ENCODE measurements at regions not wholly inside any gene's neighbourhood (a gene's known extent, or its start where the extent isn't known, plus 50 kb on each side); places are given as distances from the start of the nearest gene placed in this dataset.

- Histone ChIP-seq H3K36me3 (ENCODE audit: insufficient read depth, low read length) (no peaks in the 10 kb centered on the region), H3K9me3 (ENCODE audit: low read depth, low read length) (no peaks in the 10 kb centered on the region), H3K9ac (ENCODE audit: insufficient read length) (no peak overlapping the region), H3K4me3 (no peak overlapping the region), H3K27ac (no peak overlapping the region)
- no peak for TF ChIP-seq POLR2AphosphoS5 (IDR thresholded peaks at IDR 0.05; ENCODE audit: borderline replicate concordance, low read depth, low read length)
- no peak for TF ChIP-seq EZH2 (IDR thresholded peaks at IDR 0.05)
- TF ChIP-seq FOXP2 (optimal IDR thresholded peaks at IDR 0.05; ENCODE audit: control extremely low read depth, extremely low read length, insufficient read depth): no peak
- no peak for DNase-seq (ENCODE audit: low read depth, low spot score)
Measured at GRCh38 chr12:98351089-98351488, 164.3 kb upstream of the TMPO start.

GRCh38 chr12:98351784-98352183 lies 163.6 kb upstream of the TMPO start:
- Histone ChIP-seq H3K27ac (no peak overlapping the region), H3K4me3 (no peak overlapping the region), H3K9me3 (ENCODE audit: low read depth, low read length) (no peaks in the 10 kb centered on the region), H3K9ac (ENCODE audit: insufficient read length) (no peak overlapping the region), H3K36me3 (ENCODE audit: insufficient read depth, low read length) (no peaks in the 10 kb centered on the region)
- TF ChIP-seq POLR2AphosphoS5 (IDR thresholded peaks at IDR 0.05; ENCODE audit: borderline replicate concordance, low read depth, low read length) (no peak), FOXP2 (optimal IDR thresholded peaks at IDR 0.05; ENCODE audit: control extremely low read depth, extremely low read length, insufficient read depth) (no peak), EZH2 (IDR thresholded peaks at IDR 0.05) (no peak)
- no peak for DNase-seq (ENCODE audit: low read depth, low spot score)

- peak overlapping the region; percentile 7; the same call in 1 of the 2 replicates for H3K27ac ChIP-seq
- H3K4me3 ChIP-seq: peak overlapping the region; percentile 38
- no peak for DNase-seq (ENCODE audit: low read depth, low spot score)
Measured at GRCh38 chr12:98352218-98352811, 163.1 kb upstream of the TMPO start.

GRCh38 chr12:98352835-98353234 lies 162.6 kb upstream of the TMPO start:
- no peak for DNase-seq (ENCODE audit: low read depth, low spot score)
- Histone ChIP-seq H3K9me3 (ENCODE audit: low read depth, low read length) (no peaks in the 10 kb centered on the region), H3K4me3 (peak overlapping the region; percentile 38), H3K27ac (peak overlapping the region; percentile 7; the same call in 1 of the 2 replicates), H3K9ac (ENCODE audit: insufficient read length) (peak overlapping the region; percentile 5), H3K36me3 (ENCODE audit: insufficient read depth, low read length) (no peaks in the 10 kb centered on the region)
- no peak for TF ChIP-seq POLR2AphosphoS5 (IDR thresholded peaks at IDR 0.05; ENCODE audit: borderline replicate concordance, low read depth, low read length)
- no peak for TF ChIP-seq EZH2 (IDR thresholded peaks at IDR 0.05)
- no peak for TF ChIP-seq FOXP2 (optimal IDR thresholded peaks at IDR 0.05; ENCODE audit: control extremely low read depth, extremely low read length, insufficient read depth)

More at GRCh38 chr12:98352218-98352811, 163.1 kb upstream of the TMPO start:
- Histone ChIP-seq H3K36me3 (ENCODE audit: insufficient read depth, low read length) (no peaks in the 10 kb centered on the region), H3K9me3 (ENCODE audit: low read depth, low read length) (no peaks in the 10 kb centered on the region), H3K9ac (ENCODE audit: insufficient read length) (peak overlapping the region; percentile 5)
- TF ChIP-seq EZH2 (IDR thresholded peaks at IDR 0.05) (no peak), POLR2AphosphoS5 (IDR thresholded peaks at IDR 0.05; ENCODE audit: borderline replicate concordance, low read depth, low read length) (no peak), FOXP2 (optimal IDR thresholded peaks at IDR 0.05; ENCODE audit: control extremely low read depth, extremely low read length, insufficient read depth) (no peak)

DNA sequence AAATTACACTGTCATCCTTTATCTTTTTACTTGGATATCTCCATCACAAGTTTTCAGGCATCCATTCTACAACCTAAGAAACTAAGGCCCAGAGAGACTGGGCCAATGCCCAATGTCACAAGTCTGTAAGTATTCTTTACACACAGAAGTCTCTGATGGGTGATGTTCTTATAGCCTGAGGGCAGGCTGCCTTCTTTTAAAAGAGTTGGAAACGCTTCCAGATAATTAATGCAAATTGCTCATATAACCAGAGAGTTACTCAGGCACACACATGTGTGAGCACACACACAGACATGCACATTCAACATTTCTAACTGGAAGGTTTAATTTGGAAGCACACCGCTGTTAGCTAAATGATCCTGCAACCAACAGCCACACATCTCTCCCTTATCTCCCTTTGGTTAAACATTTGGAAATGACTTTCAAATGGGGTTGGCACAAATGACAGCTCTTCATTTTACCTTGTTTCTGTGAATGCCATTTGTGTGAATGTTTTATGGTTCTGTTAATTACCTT lies 160.8 kb upstream of the TMPO start:
- Histone ChIP-seq H3K9ac (ENCODE audit: insufficient read length) (no peak overlapping the region), H3K4me3 (no peak overlapping the region), H3K27ac (no peak overlapping the region), H3K36me3 (ENCODE audit: insufficient read depth, low read length) (no peaks in the 10 kb centered on the region), H3K9me3 (ENCODE audit: low read depth, low read length) (no peaks in the 10 kb centered on the region)
- DNase-seq (ENCODE audit: low read depth, low spot score): no peak
- TF ChIP-seq POLR2AphosphoS5 (IDR thresholded peaks at IDR 0.05; ENCODE audit: borderline replicate concordance, low read depth, low read length) (no peak; the same call in 1 of the 2 replicates), EZH2 (IDR thresholded peaks at IDR 0.05) (no peak), FOXP2 (optimal IDR thresholded peaks at IDR 0.05; ENCODE audit: control extremely low read depth, extremely low read length, insufficient read depth) (no peak)

DNA sequence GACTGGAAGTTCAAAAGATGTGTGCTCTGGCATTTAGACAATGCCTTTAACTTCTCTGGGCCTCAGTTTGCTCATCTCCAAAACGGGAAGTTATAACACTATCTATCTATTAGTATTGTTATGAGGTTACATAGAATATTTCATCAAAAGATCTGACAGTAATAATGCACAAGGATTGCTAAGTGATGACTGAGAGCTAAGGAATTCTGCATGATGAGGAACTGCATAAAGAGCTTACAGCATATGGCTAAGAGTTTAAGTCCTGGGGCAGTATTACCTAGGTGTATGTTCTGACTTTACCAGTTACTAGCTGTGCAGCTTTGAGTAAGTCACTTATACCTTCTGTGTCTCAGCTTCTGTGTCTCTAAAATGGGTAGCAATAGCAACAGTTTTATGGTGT lies 160.1 kb upstream of the TMPO start:
- DNase-seq (ENCODE audit: low read depth, low spot score): no peak
- Histone ChIP-seq H3K36me3 (ENCODE audit: insufficient read depth, low read length) (no peaks in the 10 kb centered on the region), H3K9ac (ENCODE audit: insufficient read length) (no peak overlapping the region), H3K4me3 (no peak overlapping the region), H3K27ac (no peak overlapping the region), H3K9me3 (ENCODE audit: low read depth, low read length) (no peaks in the 10 kb centered on the region)
- TF ChIP-seq EZH2 (IDR thresholded peaks at IDR 0.05): no peak
- TF ChIP-seq POLR2AphosphoS5 (IDR thresholded peaks at IDR 0.05; ENCODE audit: borderline replicate concordance, low read depth, low read length): no peak
- TF ChIP-seq FOXP2 (optimal IDR thresholded peaks at IDR 0.05; ENCODE audit: control extremely low read depth, extremely low read length, insufficient read depth): no peak

DNA sequence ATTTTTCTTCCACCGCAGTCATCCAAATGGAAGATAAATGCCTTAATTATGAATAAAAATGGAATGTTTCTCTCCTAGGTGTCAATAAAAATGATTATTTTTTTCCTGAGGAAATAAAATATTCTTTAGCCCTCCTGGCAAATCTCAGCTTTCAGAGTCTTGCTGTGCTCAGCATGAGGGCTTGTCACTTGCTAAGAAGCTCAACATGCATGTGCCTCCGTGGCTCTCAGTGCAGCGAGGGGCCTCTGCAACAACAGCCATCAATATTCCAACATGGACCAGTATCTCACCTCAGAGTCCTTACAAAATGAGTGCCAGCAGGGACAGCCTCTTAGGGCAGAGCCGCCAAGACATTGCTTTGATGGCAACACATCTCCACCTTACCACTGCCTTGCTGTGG lies 159.5 kb upstream of the TMPO start:
- no peaks in the 10 kb centered on the region for H3K9me3 ChIP-seq (ENCODE audit: low read depth, low read length)
- H3K4me3 ChIP-seq: no peak overlapping the region

DNA sequence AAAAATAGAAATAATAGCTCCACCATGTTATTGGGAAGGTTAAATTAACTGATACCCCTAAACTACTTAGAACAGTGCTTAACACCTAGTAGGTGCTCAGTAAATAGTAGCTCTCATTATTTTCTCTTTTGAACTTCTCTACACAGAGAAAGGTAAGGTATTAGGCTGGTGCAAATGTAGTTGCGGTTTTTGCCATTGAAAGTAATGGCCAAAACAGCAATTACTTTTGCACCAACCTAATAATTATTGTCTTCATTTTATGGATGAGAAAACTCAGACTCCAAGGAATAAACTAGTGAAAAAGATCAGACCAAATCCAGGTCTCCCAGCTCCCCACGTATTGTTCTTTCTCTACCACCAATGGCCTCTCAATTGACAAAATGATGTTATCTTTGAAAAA lies 157.2 kb upstream of the TMPO start:
- Histone ChIP-seq H3K36me3 (ENCODE audit: insufficient read depth, low read length) (no peaks in the 10 kb centered on the region), H3K9ac (ENCODE audit: insufficient read length) (no peak overlapping the region), H3K9me3 (ENCODE audit: low read depth, low read length) (no peaks in the 10 kb centered on the region), H3K4me3 (no peak overlapping the region), H3K27ac (no peak overlapping the region)
- no peak for TF ChIP-seq POLR2AphosphoS5 (IDR thresholded peaks at IDR 0.05; ENCODE audit: borderline replicate concordance, low read depth, low read length)
- no peak for TF ChIP-seq FOXP2 (optimal IDR thresholded peaks at IDR 0.05; ENCODE audit: control extremely low read depth, extremely low read length, insufficient read depth)
- no peak for TF ChIP-seq EZH2 (IDR thresholded peaks at IDR 0.05)
- no peak for DNase-seq (ENCODE audit: low read depth, low spot score)

More for the DNA sequence above, 159.5 kb upstream of the TMPO start:
- Histone ChIP-seq H3K9ac (ENCODE audit: insufficient read length) (no peak overlapping the region), H3K36me3 (ENCODE audit: insufficient read depth, low read length) (no peaks in the 10 kb centered on the region), H3K27ac (no peak overlapping the region)
- TF ChIP-seq POLR2AphosphoS5 (IDR thresholded peaks at IDR 0.05; ENCODE audit: borderline replicate concordance, low read depth, low read length) (no peak), EZH2 (IDR thresholded peaks at IDR 0.05) (no peak), FOXP2 (optimal IDR thresholded peaks at IDR 0.05; ENCODE audit: control extremely low read depth, extremely low read length, insufficient read depth) (no peak)
- DNase-seq (ENCODE audit: low read depth, low spot score): no peak

All from SK-N-MC (cell line).